SU-DHL-6 (cell line): ENCODE measurements at regions not wholly inside any gene's neighbourhood (a gene's known extent, or its start where the extent isn't known, plus 50 kb on each side); places are given as distances from the start of the nearest gene placed in this dataset.

Source experiments
- EZH2phosphoT487 ChIP-seq: fragments of 200-600 bp; sonication (generic), shearing (Covaris generic); conservative IDR thresholded peaks from 2 replicates; pipeline ENCODE4 v1.6.1; 2018; ENCODE audit warnings: mild to moderate bottlenecking, antibody characterized with exemption, low read length, moderate library complexity, mixed read lengths
- TF ChIP-seq, protein P1 (sequence below): fragments of 200-600 bp; sonication (generic); IDR thresholded peaks from one replicate; pipeline ENCODE4 v1.5.1; 2017; ENCODE audit warnings: antibody characterized with exemption, mild to moderate bottlenecking, low read length, moderate library complexity; ENCODE audit not compliant: insufficient read depth, poor library complexity, severe bottlenecking

- TF ChIP-seq, protein P1, sequence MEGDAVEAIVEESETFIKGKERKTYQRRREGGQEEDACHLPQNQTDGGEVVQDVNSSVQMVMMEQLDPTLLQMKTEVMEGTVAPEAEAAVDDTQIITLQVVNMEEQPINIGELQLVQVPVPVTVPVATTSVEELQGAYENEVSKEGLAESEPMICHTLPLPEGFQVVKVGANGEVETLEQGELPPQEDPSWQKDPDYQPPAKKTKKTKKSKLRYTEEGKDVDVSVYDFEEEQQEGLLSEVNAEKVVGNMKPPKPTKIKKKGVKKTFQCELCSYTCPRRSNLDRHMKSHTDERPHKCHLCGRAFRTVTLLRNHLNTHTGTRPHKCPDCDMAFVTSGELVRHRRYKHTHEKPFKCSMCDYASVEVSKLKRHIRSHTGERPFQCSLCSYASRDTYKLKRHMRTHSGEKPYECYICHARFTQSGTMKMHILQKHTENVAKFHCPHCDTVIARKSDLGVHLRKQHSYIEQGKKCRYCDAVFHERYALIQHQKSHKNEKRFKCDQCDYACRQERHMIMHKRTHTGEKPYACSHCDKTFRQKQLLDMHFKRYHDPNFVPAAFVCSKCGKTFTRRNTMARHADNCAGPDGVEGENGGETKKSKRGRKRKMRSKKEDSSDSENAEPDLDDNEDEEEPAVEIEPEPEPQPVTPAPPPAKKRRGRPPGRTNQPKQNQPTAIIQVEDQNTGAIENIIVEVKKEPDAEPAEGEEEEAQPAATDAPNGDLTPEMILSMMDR = no peak
- TF ChIP-seq EZH2phosphoT487 = no peak
Observed at GRCh38 chr7:3234051-3234450, 67.0 kb upstream of the SDK1 start.
